ENCODE measurements at regions not wholly inside any gene's neighbourhood (a gene's known extent, or its start where the extent isn't known, plus 50 kb on each side); places are given as distances from the start of the nearest gene placed in this dataset.

DNA sequence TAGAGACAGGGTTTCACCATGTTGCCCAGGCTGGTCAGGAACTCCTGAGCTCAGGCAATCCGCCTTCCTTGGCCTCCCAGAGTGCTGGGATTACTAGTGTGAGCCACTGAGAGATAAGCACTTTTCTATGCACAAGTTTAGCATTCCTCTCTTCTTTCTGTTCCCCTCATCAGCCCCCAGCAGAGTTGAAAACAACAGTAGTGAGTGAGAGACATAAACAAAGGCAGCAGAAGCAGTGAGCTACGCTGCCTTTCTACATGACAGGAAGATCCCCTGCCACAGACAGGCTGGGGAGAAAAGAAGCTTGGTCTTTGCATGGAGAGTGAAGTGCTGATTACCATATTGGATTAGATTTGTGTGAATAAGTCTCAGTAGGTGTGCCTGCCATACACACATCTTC lies 392.0 kb upstream of the KIRREL3 start:
- TF ChIP-seq, protein P1, sequence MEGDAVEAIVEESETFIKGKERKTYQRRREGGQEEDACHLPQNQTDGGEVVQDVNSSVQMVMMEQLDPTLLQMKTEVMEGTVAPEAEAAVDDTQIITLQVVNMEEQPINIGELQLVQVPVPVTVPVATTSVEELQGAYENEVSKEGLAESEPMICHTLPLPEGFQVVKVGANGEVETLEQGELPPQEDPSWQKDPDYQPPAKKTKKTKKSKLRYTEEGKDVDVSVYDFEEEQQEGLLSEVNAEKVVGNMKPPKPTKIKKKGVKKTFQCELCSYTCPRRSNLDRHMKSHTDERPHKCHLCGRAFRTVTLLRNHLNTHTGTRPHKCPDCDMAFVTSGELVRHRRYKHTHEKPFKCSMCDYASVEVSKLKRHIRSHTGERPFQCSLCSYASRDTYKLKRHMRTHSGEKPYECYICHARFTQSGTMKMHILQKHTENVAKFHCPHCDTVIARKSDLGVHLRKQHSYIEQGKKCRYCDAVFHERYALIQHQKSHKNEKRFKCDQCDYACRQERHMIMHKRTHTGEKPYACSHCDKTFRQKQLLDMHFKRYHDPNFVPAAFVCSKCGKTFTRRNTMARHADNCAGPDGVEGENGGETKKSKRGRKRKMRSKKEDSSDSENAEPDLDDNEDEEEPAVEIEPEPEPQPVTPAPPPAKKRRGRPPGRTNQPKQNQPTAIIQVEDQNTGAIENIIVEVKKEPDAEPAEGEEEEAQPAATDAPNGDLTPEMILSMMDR (conservative IDR thresholded peaks at IDR 0.05; ENCODE audit: low read length) = no peak
- DNase-seq (ENCODE audit: low read depth) = no peak
- H3K4me3 ChIP-seq (ENCODE audit: low read length) = no peak overlapping the region

DNA sequence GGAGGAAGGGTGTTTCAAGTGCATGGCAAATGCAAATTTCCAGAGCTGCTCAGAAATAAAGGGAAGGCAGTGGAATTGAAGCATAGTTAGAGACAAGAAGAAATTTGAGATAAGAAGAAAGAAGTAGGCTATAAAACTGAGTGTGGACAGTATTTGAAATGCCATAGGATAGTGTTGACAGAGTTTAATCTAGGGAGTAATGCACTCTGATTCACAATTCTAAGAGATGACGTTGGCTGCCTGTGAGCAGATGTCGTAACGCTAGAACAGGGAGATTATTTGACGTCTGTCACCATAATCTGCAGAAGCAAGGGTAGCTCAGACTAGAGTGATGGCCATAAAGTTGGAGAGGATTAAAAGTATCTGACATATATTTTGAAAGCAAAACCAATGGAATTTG lies 389.9 kb upstream of the KIRREL3 start:
- H3K4me3 ChIP-seq (ENCODE audit: low read length) = no peak overlapping the region
- TF ChIP-seq, protein P1 (conservative IDR thresholded peaks at IDR 0.05; ENCODE audit: low read length) = no peak
- DNase-seq (ENCODE audit: low read depth) = no peak

DNA sequence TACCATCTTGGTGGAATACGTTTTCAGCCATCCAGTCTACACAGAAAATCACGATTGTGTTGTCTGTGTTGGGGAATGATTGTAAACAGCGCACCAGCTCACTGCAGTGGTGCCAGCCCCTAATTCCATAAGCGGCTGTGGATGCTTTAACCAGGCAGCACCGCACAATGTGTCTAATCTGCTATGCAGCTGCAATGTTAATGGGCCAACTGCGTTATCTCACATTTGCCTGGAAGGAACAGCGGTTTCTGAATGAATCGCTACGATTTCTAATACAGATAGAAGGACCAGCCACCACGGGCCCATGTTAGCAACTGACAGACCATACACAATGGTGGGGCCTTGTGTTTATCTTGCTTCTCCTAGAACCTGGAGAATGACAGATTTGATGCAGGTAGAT lies 384.5 kb upstream of the KIRREL3 start:
- no peak for DNase-seq (ENCODE audit: low read depth)
- TF ChIP-seq, protein P1 (conservative IDR thresholded peaks at IDR 0.05; ENCODE audit: low read length) = no peak
- H3K4me3 ChIP-seq (ENCODE audit: low read length) = no peak overlapping the region

DNA sequence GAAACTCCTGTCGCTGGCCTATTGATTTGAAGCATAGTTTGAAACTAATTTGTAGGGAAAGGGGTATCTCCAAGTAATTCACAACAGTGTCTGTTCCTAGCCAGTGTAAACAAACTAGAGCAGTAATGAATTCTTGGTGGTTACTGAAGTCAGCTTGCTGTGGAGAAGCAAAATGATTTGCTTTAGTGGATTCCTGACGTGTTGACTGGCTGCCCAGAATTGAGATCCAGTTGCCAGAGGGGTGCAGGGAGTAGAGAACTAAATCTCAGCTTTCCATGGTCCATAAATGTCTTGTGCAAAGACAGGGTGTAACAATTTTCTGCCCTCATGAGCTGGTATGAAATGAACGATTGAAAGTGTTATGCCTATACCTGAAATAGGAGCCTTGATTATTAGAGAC lies 382.5 kb upstream of the KIRREL3 start:
- H3K4me3 ChIP-seq (ENCODE audit: low read length) = no peak overlapping the region
- TF ChIP-seq, protein P1 (conservative IDR thresholded peaks at IDR 0.05; ENCODE audit: low read length) = no peak
- no peak for DNase-seq (ENCODE audit: low read depth)

DNA sequence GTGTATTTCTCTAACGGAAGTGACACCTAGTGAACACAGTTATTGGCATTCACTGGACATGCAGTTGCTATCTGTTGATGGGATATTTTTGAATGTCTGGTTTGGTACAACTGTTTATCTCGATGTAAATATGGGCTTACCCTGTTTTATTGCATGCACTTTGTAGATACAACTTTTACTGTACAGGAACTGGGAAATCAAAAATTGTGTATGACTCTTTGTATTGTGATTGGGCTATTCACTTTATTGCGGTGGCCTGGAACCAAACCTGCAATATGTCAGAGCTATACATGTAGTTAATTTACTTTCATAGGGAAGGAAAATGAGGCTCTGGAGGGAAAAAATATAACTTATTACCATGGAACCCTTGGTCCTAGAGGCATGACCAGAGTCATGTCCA lies 380.7 kb upstream of the KIRREL3 start:
- TF ChIP-seq, protein P1 (conservative IDR thresholded peaks at IDR 0.05; ENCODE audit: low read length) = no peak
- DNase-seq (ENCODE audit: low read depth) = no peak
- no peak overlapping the region for H3K4me3 ChIP-seq (ENCODE audit: low read length)

DNA sequence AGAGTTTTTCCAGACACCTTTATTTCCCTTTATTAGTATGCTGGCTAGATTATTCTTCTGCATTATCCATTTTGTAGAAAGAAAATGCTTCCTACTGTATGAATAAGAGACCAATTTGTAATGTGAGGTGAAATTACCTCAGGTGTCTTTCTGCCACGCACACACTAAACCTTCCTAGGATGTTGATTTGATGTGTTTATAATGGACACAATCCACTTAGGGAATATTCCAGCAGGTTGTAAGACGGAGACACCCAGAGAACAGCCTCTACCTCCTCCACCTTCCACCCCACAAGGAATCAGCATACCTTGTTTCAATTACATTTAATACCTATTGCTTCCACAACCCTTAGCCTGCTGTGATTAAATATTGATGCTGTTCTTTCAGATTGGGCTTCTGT lies 379.1 kb upstream of the KIRREL3 start:
- DNase-seq (ENCODE audit: low read depth) = no peak
- TF ChIP-seq, protein P1 (conservative IDR thresholded peaks at IDR 0.05; ENCODE audit: low read length) = no peak
- no peak overlapping the region for H3K4me3 ChIP-seq (ENCODE audit: low read length)

DNA sequence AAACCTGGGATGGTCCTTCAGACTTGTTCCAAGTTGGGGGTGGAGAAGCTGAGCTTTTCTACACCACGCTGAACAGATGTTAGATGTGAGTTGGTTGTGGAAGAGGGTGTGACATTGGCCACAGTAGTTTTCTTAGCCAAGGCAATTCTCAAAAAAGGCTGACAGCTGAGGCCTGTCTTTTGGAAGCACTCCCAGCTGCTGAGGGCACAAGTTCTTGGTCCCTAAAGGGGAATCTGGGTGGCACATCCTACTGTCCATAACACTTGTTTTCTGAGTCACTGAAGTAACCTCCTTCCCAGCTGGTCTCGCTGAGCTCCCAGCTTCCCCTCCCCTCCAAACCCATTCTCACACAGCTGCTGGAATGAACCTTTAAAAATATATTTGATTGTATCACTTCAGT lies 375.7 kb upstream of the KIRREL3 start:
- TF ChIP-seq, protein P1 (conservative IDR thresholded peaks at IDR 0.05; ENCODE audit: low read length) = no peak
- DNase-seq (ENCODE audit: low read depth) = no peak
- no peak overlapping the region for H3K4me3 ChIP-seq (ENCODE audit: low read length)
